GM12878 (cell line): ENCODE measurements at regions not wholly inside any gene's neighbourhood (a gene's known extent, or its start where the extent isn't known, plus 50 kb on each side); places are given as distances from the start of the nearest gene placed in this dataset.

Experiments
- ATAC-seq: fragments of 200-7000 bp; cut with Tn5 transposase; 3 replicates; pipeline ENCODE4 v1.9.1; 2020; ENCODE audit warnings: mild to moderate bottlenecking, moderate library complexity
- BruUV-seq: library from RNA; stranded (reverse); fragments of 400-500 nt; replicated peaks from 2 replicates; lab custom pipeline; 2021; lab: Mats Ljungman, UMichigan
- CTCF ChIA-PET: fragments of 300-600 bp; sonication (Branson Sonifier 250); formaldehyde crosslinking; extraction: SDS; loops from one replicate; lab custom pipeline; 2021; ENCODE audit warnings: inconsistent platforms; lab: Yijun Ruan, JAX
- POLR2A ChIA-PET: fragments of 350-600 bp; formaldehyde crosslinking; extraction: SDS; loops from one replicate; lab custom pipeline; 2021; ENCODE audit warnings: inconsistent platforms; lab: Charles Lee
- RAD21 ChIA-PET: fragments of 300-600 bp; sonication (Branson Sonifier 250); formaldehyde crosslinking; loops from one replicate; lab custom pipeline; 2023; ENCODE audit warnings: antibody characterized with exemption; ENCODE audit not compliant: unreplicated experiment; lab: Charles Lee
- SMC1A ChIA-PET: fragments of 300-600 bp; sonication (Branson Sonifier 250); formaldehyde crosslinking; loops from one replicate; lab custom pipeline; 2023; ENCODE audit not compliant: unreplicated experiment, uncharacterized antibody; lab: Charles Lee
- DNase-seq: peaks from one replicate; pipeline ENCODE4 v3.0.0-alpha.2; 2011; ENCODE audit warnings: low read depth, low spot score
- FAIRE-seq: peaks from 3 replicates; lab custom pipeline; 2011; peaks lifted over from hg19 to GRCh38; lab: Jason Lieb, UNC
- H2AFZ ChIP-seq: 2 replicates; pipeline ENCODE4 v1.6.0; 2011; ENCODE audit warnings: low read depth, low read length, control low read depth; ENCODE audit not compliant: control insufficient read depth
- H3K27ac ChIP-seq: 2 replicates; pipeline ENCODE4 v1.5.1; 2011; ENCODE audit warnings: control low read depth; ENCODE audit not compliant: control insufficient read depth, insufficient read depth
- H3K27me3 ChIP-seq, 2 experiments: replicated peaks in 1 of 2; 2 replicates each; pipeline versions ENCODE4 v1.6.0 to v1.6.1; 2011; ENCODE audit warnings: low read length in 1 of 2; ENCODE audit not compliant: control insufficient read depth in 2 of 2, insufficient read depth in 2 of 2
- H3K36me3 ChIP-seq, 2 experiments: 2 replicates each; pipeline ENCODE4 v1.5.1; 2011; ENCODE audit warnings: low read length in 1 of 2; ENCODE audit not compliant: control insufficient read depth in 2 of 2, insufficient read depth in 2 of 2
- H3K4me1 ChIP-seq: 2 replicates; pipeline ENCODE4 v1.6.1; 2011; ENCODE audit warnings: mild to moderate bottlenecking, low read length, moderate library complexity, mixed read lengths; ENCODE audit not compliant: control insufficient read depth, insufficient read depth
- H3K4me2 ChIP-seq: 2 replicates; pipeline ENCODE4 v1.6.0; 2011; ENCODE audit warnings: control low read depth; ENCODE audit not compliant: control insufficient read depth, insufficient read depth
- H3K4me3 ChIP-seq: fragments of 200-600 bp; sonication (generic); 2 replicates; pipeline ENCODE4 v1.5.1; 2016
- H3K79me2 ChIP-seq: 2 replicates; pipeline ENCODE4 v1.6.0; 2011; ENCODE audit warnings: low read length; ENCODE audit not compliant: control insufficient read depth, insufficient read depth
- H3K9ac ChIP-seq: 2 replicates; pipeline ENCODE4 v1.8.0; 2011; ENCODE audit warnings: low read length, control low read depth, mixed read lengths; ENCODE audit not compliant: control insufficient read depth, insufficient read depth
- H3K9me3 ChIP-seq: replicated peaks from 3 replicates; pipeline ENCODE4 v1.5.1; 2011; ENCODE audit warnings: mild to moderate bottlenecking, low read length; ENCODE audit not compliant: control insufficient read depth, insufficient read depth
- H4K20me1 ChIP-seq: 2 replicates; pipeline ENCODE4 v1.6.0; 2011; ENCODE audit not compliant: control insufficient read depth, insufficient read depth
- EP300 ChIP-seq, 2 experiments: fragments of 150-350 bp in 1 of 2; IDR thresholded peaks; 2 replicates each; pipeline ENCODE4 v1.6.1; 2011 to 2012; ENCODE audit warnings: low read depth in 2 of 2, low read length in 2 of 2, borderline replicate concordance in 1 of 2, improper control_type of control experiment in 1 of 2, inconsistent platforms in 1 of 2; ENCODE audit not compliant: control insufficient read depth in 1 of 2
- EZH2 ChIP-seq: IDR thresholded peaks from 2 replicates; pipeline ENCODE4 v1.6.1; 2012; ENCODE audit warnings: low read depth, mild to moderate bottlenecking, control low read depth, inconsistent platforms, low read length, borderline replicate concordance; ENCODE audit not compliant: control insufficient read depth
- WGBS: methylation state at CpG from one replicate; pipeline ENCODE4 v1.1.6; 2016; ENCODE audit warnings: low lambda C conversion rate; ENCODE audit not compliant: insufficient replicate concordance, insufficient coverage; ENCODE audit errors: missing lambda C conversion rate; 5-methylcytosine and 5-hydroxymethylcytosine counted together
- in situ Hi-C: fragments of 300-500 bp; cut with MboI; formaldehyde crosslinking; loops from 9 replicates; pipeline ENCODE4 v1.14.3; 2018; ENCODE audit warnings: mixed read lengths
- intact Hi-C: fragments of 100-400 bp; cut with micrococcal nuclease; formaldehyde crosslinking; loops from one replicate; pipeline ENCODE4 v1.14.2; 2022; ENCODE audit not compliant: unreplicated experiment
- TF ChIP-seq, protein P1 (sequence below): fragments of 450-650 bp; IDR thresholded peaks from 2 replicates; pipeline ENCODE4 v1.6.1; 2017; ENCODE audit warnings: antibody characterized with exemption, mild to moderate bottlenecking, moderate library complexity
- TF ChIP-seq, protein P2 (sequence below): fragments of 450-650 bp; IDR thresholded peaks from 2 replicates; pipeline ENCODE4 v1.6.1; 2016; ENCODE audit warnings: mild to moderate bottlenecking, moderate library complexity, borderline replicate concordance

DNA sequence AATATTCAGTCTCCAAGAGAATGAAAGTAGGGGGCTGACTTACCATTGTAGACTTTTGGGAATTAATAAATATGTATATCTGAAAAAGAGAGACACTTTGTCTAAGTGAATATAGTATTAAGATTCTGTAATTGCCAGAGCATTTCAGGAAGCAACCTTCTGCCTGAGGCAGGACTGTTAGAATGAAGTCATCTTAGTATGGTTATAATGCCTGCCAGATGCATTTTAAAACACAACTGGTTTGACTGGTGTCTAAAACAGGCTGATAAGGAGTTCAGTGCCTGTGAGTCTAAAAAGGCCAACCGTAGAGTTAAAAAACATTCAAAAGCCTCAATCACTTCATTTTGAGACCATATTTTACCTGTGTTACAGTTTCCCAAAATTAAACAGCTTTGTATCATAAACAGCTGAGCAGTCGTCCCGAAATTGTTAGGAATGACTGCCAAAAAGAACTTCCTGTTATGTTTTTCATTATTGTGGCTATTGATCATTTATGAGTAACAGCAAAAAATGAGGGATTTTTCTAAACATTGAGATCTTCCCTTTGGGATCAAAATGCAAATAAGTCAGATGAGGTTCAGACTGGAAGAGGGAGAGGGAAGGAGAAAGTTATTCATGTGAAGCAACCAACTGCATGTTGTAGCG is 443.9 kb downstream of the PID1 start:
- ChIA-PET RAD21 (no interaction called here), POLR2A (no interaction called here), SMC1A (no interaction called here)
- Histone ChIP-seq H2AFZ (no peak overlapping the region), H3K27me3 (no peaks in the 10 kb centered on the region), H4K20me1 (no peaks in the 10 kb centered on the region), H3K4me2 (no peak overlapping the region), H3K4me3 (no peak overlapping the region), H3K9ac (no peak overlapping the region)
- no peak for DNase-seq
- in situ Hi-C loops = no loop called here
- TF ChIP-seq EP300 (IDR thresholded peaks at IDR 0.05; ENCODE audit: borderline replicate concordance in 1 of 2, control insufficient read depth in 1 of 2, low read depth in 2 of 2, low read length in 2 of 2) (no peak), EZH2 (no peak)
- TF ChIP-seq, protein P1, sequence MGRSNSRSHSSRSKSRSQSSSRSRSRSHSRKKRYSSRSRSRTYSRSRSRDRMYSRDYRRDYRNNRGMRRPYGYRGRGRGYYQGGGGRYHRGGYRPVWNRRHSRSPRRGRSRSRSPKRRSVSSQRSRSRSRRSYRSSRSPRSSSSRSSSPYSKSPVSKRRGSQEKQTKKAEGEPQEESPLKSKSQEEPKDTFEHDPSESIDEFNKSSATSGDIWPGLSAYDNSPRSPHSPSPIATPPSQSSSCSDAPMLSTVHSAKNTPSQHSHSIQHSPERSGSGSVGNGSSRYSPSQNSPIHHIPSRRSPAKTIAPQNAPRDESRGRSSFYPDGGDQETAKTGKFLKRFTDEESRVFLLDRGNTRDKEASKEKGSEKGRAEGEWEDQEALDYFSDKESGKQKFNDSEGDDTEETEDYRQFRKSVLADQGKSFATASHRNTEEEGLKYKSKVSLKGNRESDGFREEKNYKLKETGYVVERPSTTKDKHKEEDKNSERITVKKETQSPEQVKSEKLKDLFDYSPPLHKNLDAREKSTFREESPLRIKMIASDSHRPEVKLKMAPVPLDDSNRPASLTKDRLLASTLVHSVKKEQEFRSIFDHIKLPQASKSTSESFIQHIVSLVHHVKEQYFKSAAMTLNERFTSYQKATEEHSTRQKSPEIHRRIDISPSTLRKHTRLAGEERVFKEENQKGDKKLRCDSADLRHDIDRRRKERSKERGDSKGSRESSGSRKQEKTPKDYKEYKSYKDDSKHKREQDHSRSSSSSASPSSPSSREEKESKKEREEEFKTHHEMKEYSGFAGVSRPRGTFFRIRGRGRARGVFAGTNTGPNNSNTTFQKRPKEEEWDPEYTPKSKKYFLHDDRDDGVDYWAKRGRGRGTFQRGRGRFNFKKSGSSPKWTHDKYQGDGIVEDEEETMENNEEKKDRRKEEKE = no peak
- TF ChIP-seq, protein P2, sequence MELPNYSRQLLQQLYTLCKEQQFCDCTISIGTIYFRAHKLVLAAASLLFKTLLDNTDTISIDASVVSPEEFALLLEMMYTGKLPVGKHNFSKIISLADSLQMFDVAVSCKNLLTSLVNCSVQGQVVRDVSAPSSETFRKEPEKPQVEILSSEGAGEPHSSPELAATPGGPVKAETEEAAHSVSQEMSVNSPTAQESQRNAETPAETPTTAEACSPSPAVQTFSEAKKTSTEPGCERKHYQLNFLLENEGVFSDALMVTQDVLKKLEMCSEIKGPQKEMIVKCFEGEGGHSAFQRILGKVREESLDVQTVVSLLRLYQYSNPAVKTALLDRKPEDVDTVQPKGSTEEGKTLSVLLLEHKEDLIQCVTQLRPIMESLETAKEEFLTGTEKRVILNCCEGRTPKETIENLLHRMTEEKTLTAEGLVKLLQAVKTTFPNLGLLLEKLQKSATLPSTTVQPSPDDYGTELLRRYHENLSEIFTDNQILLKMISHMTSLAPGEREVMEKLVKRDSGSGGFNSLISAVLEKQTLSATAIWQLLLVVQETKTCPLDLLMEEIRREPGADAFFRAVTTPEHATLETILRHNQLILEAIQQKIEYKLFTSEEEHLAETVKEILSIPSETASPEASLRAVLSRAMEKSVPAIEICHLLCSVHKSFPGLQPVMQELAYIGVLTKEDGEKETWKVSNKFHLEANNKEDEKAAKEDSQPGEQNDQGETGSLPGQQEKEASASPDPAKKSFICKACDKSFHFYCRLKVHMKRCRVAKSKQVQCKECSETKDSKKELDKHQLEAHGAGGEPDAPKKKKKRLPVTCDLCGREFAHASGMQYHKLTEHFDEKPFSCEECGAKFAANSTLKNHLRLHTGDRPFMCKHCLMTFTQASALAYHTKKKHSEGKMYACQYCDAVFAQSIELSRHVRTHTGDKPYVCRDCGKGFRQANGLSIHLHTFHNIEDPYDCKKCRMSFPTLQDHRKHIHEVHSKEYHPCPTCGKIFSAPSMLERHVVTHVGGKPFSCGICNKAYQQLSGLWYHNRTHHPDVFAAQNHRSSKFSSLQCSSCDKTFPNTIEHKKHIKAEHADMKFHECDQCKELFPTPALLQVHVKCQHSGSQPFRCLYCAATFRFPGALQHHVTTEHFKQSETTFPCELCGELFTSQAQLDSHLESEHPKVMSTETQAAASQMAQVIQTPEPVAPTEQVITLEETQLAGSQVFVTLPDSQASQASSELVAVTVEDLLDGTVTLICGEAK = no peak
- TF ChIP-seq, all 136 proteins: peak for 0
- Histone ChIP-seq H3K9me3 (no peaks in the 10 kb centered on the region), H3K4me1 (no peaks in the 10 kb centered on the region), H3K36me3 (no peaks in the 10 kb centered on the region), H3K79me2 (no peaks in the 10 kb centered on the region), H3K27ac (no peak overlapping the region)
- intact Hi-C loops = no loop called here
- 15% methylated on average over 4 of the region's 4 CpGs for WGBS
- CTCF ChIA-PET = no interaction called here
- no peak for ATAC-seq
- BruUV-seq = no TSS peak
- FAIRE-seq = no peak
